ENCODE measurements at regions not wholly inside any gene's neighbourhood (a gene's known extent, or its start where the extent isn't known, plus 50 kb on each side); places are given as distances from the start of the nearest gene placed in this dataset.

- no peak for FAIRE-seq
- DNase-seq (ENCODE audit: low spot score in 2 of 2) = no peak
Observed at GRCh38 chr12:67370979-67371378, 101.8 kb downstream of the CAND1 start.

- no peak for FAIRE-seq
- DNase-seq (ENCODE audit: low spot score in 2 of 2) = no peak
Observed at GRCh38 chr12:67377021-67377420, 107.9 kb downstream of the CAND1 start.

DNA sequence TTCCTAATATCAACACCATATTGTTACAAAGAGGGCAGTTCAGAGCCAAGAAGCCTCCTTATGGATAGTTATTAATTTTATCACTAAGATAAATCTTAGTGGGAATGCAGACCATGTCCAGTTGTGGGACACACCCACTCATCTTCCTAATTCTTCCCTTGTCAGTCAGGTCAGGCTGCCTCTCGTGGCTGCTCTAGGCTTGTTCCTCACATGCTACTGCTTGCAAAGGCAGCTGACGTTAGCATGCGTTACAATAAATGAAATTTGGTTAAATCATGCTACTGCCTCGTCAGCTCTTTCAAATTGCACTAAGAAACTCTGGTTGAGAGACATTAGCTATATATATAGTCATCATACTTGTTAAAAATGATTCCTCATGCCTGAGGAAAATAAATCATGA is 108.4 kb downstream of the CAND1 start:
- FAIRE-seq (no peak), DNase-seq (ENCODE audit: low spot score in 2 of 2) (no peak)

DNA sequence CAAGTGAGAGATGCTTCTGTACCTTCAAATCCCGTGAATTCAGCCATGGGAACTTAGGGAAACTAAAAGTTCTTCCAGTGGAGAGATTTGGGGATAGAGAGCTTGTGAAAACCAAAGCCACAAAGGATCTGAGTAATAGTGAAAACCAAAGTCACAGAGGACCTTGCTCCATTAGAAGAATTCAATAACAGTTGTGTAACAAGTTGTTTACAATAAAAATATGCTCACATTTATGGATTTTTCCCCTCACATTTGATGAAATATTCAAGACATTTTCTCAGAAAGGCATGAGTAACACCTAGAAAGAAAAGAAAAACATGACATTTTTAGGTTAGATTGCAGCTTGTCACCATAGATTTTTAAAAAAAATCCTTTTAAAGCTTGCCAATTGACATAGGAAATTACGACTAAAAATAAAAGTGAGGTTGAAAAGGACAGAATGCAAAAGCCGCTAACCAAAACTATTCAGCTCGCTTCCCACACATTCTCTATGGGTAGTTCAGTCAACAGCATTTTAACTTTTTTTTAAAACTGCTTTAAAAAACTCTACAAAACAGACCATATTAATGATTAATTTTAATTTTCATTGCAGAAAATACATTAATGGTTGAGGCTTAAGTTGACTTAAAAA is 113.2 kb downstream of the CAND1 start:
- DNase-seq (ENCODE audit: low spot score in 2 of 2) = no peak
- FAIRE-seq = no peak

DNA sequence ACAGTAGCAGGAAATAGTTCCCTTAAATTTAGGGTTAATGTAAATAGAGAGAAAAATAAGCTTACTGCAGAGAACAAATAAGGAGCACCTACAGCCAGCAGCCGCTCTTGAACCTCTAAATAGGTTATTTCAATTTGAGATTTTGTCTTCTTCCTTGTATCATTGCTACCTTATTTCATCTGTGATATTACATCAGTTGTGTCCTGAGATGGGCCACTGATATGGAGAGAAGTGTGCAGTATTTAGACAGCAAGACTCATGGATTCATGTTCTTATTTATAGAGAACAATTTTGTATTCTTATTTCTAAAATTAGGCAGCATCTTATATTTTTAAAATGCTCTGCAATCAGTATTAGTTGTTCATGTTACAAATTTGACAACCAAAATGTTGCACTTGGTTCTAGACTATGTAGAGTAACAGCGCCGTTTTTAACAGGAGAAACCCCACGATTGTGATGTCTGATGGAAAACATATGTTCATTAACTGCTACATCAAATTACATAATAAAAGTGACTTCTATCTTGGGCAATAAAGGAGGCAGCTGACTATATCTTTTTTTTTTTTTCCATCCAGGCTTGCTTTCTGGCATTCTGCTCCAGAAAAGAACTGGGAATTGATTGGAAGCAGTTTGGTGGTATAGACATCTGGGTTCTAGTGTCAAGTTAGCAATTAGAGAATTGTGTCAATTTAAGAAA is 117.9 kb downstream of the CAND1 start:
- DNase-seq (ENCODE audit: low spot score in 2 of 2) (no peak), FAIRE-seq (no peak)

DNA sequence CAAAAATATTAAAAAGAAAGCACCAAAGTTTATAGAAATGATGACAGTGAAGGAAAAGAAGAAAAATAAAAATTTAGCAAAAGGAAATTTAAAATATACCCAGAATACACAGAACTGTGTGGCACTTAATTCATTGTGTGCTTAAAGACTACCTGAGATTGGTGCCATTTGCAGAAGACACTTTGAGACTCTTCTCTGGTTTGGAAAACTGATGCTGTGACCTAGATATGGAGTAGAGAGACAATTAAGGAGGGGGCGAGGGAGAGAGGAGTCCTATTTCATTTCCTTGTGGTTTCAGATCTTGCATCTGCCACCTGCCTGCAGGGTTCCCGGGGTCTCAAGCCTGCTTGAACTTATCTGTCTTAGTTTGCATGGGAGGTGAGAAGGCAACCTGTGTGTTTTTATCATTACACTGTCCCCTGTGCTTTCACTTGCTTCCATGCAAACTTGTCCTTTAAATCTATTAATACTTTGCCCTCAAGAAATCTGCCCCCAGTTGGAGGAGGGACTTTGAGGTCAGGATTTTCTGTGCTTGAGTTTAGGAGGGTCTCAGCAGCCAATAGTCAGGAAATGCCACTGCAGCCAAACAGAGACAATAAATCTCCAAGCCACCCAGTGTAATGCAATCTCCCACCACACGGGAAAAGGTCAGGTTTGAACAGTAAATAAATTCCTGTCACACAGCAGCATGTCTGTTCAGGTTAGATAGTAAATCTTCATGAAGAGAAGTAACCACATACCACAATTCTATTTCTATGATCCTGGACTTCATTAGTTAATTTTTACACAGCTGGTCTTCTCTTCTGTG is 119.4 kb downstream of the CAND1 start:
- FAIRE-seq (no peak), DNase-seq (ENCODE audit: low spot score in 2 of 2) (no peak)

DNA sequence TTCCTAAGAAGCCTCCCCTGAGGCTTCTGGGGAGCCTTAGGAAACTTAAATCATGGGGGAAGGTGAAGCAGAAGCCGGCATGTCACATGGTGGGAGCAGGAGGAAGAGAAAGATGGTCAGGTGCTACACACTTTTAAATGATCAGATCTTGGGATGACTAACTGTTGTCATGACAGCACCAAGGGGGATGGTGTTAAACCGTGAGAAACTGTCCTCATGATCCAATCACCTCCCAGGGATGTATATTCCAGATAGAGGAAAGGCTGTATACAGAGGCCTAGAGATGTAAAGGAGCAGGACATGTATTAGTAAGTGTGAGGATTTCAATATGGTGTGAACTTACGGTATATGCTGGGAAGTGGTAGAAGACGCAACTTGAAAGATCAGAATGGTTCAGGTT is 121.1 kb downstream of the CAND1 start:
- FAIRE-seq = no peak
- no peak for DNase-seq (ENCODE audit: low spot score in 2 of 2)

- DNase-seq (ENCODE audit: low spot score in 2 of 2) (no peak), FAIRE-seq (no peak)
Observed at GRCh38 chr12:67391034-67391433, 121.9 kb downstream of the CAND1 start.

GRCh38 chr12:67391656-67392055 is 122.5 kb downstream of the CAND1 start:
- no peak for FAIRE-seq
- no peak for DNase-seq (ENCODE audit: low spot score in 2 of 2)

DNA sequence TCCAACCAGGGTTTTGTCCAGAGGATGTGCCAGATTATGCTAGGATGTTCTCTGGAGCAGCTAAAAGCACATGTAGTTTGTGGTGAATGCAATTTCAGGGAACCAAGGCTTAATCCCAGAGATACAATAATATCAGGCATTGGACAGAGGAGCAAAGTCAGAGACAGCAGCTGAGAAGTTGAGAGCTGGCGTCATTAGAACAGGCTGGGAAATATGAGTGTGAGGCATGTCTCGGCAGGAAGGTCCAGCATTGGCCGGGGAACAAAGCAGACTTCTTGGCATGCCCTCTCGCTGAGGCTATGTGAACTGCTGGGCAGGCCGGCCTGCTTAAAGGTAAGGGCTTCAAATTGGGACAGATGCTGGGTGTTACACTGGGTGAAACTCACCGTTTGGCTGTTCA is 125.4 kb downstream of the CAND1 start:
- peak in 1 of 2 donors; percentile 19 for DNase-seq (ENCODE audit: low spot score in 2 of 2)
- no peak for FAIRE-seq

DNA sequence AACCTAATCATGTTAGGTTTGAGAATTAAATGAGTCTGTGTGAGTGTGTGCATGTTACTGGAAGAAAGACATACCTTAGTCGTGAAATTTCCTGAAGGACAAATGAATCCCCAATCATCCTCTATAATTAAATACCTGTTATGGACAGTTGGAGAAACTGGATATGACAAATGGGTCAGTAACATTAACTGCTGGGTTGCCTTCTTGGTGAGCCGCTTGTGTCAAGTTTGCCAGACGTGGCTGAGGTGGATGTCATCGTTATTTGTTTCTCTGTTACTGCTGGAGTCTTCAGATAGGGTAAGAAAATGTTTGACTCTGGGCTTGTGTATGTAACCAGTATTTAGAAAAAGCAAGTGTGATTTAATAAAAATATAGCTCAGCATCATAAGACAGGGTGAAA is 131.6 kb downstream of the CAND1 start:
- FAIRE-seq (no peak), DNase-seq (ENCODE audit: low spot score in 2 of 2) (no peak)

DNA sequence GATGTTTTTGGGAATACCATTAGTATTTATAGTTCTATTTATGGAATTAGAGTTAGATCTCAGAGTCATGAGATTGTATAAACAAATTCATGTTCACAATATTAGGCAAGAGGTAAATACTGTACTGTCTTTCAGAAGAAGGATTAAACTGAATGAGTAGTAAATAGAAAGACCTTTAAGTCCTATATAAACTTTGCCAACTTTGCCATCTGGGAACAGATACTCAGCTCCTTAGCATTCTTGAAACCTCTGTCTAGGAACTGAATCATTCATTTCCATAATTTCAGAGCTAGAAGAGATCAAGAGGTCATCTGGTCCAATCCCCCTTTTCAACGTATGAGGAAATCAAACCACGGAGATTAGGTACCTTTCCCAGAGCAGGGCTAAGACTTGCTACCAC is 141.1 kb downstream of the CAND1 start:
- no peak for DNase-seq (ENCODE audit: low spot score in 2 of 2)
- FAIRE-seq = no peak

- DNase-seq (ENCODE audit: low spot score in 2 of 2) (no peak), FAIRE-seq (no peak)
Observed at GRCh38 chr12:67410667-67411067, 141.5 kb downstream of the CAND1 start.

GRCh38 chr12:67411562-67411961 is 142.4 kb downstream of the CAND1 start:
- no peak for DNase-seq (ENCODE audit: low spot score in 2 of 2)
- FAIRE-seq = no peak

GRCh38 chr12:67413577-67413976 is 144.4 kb downstream of the CAND1 start:
- DNase-seq (ENCODE audit: low spot score in 2 of 2) (no peak), FAIRE-seq (no peak)

DNA sequence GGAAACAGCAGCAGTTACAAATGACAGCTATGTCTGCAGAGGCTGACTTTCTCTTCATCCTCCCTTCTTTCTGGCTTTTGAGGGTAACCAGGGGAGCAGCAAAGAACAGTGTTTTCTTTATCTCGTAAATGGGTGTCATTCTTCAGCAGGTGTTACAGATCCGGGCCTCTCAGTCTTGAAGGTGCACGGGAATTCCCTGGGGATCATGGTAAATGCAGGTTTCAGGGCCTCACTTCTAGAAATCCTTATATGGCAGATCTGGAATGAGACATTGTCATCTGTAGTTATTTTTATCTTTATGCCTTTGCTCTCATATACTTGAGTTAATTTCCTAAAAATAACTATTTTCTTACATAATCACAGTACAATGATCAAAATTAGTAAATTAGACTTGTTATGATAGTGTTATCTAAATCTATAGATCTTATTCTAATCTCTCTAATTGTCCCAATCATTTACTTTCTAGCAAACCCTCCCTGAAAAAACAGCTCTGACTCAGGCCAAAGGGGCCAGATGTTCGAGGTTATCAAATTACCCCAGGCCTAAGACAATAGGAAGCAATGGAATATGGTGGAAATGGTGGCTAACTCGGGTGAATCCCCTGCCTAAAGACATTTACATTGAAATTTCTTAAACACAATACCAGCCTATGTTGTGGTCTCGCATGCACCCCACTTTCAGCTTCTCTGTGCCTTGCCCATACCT is 145.0 kb downstream of the CAND1 start:
- no peak for FAIRE-seq
- DNase-seq (ENCODE audit: low spot score in 2 of 2) = no peak

- peak in 1 of 2 donors; percentile 24 for DNase-seq (ENCODE audit: low spot score in 2 of 2)
- no peak for FAIRE-seq
Observed at GRCh38 chr12:67415473-67415872, 146.3 kb downstream of the CAND1 start.

GRCh38 chr12:67419810-67420209 is 150.7 kb downstream of the CAND1 start:
- DNase-seq (ENCODE audit: low spot score in 2 of 2) (no peak), FAIRE-seq (no peak)

GRCh38 chr12:67420506-67420905 is 151.3 kb downstream of the CAND1 start:
- FAIRE-seq (no peak), DNase-seq (ENCODE audit: low spot score in 2 of 2) (no peak)

DNA sequence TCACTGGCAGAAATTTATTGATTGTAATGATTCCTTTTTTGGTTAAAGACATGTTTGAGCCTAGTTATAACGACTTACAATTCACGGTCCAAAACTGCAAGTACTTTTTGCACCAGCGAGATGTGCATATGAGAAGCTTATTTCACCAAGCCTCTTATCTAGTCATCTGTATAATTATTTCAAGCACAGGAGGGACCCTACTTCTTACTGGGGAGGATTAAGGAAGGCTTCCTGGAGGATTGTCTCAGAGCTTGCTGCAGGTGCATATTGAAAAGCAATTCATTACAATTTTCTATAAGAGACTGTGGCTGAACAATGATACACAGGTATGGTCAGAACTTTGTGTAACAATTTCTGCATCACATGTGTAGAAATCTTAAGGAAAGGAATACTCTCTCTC is 152.9 kb downstream of the CAND1 start:
- no peak for FAIRE-seq
- DNase-seq (ENCODE audit: low spot score in 2 of 2) = no peak

- DNase-seq (ENCODE audit: low spot score in 2 of 2) = no peak
- no peak for FAIRE-seq
Observed at GRCh38 chr12:67424784-67425183, 155.6 kb downstream of the CAND1 start.

Data from frontal cortex (tissue), 3 donors.